K562 (cell line): ENCODE measurements at regions not wholly inside any gene's neighbourhood (a gene's known extent, or its start where the extent isn't known, plus 50 kb on each side); places are given as distances from the start of the nearest gene placed in this dataset.
A peak's percentile ranks its signal among the peaks of the same experiment; 100 is the strongest.

Source experiments
- ADNP ChIP-seq: fragments of 200-800 bp; sonication (Bioruptor generic); IDR thresholded peaks from 2 replicates; pipeline ENCODE4 v1.6.1; 2016; ENCODE audit warnings: missing genetic modification characterization, missing compliant biosample characterization
- ARID3A ChIP-seq: IDR thresholded peaks from 2 replicates; pipeline ENCODE4 v1.6.1; 2012; ENCODE audit warnings: low read depth, low read length, improper control_type of control experiment, borderline replicate concordance
- ATF1 ChIP-seq, 2 experiments: fragments of 450-650 bp in 1 of 2; IDR thresholded peaks; 2 replicates each; pipeline ENCODE4 v1.6.1; 2016; ENCODE audit warnings: missing compliant biosample characterization in 1 of 2, missing genetic modification characterization in 1 of 2
- ATF2 ChIP-seq: sonication (generic); formaldehyde crosslinking; IDR thresholded peaks from 2 replicates; pipeline ENCODE4 v1.8.1; 2022; ENCODE audit warnings: missing genetic modification reagents
- ATF7 ChIP-seq: fragments of 450-650 bp; IDR thresholded peaks from 2 replicates; pipeline ENCODE4 v1.7.1; 2014; ENCODE audit warnings: mild to moderate bottlenecking, moderate library complexity
- CREB5 ChIP-seq: fragments of 250-450 bp; sonication (Bioruptor Pico); IDR thresholded peaks from 2 replicates; pipeline ENCODE4 v1.5.0; 2020; ENCODE audit warnings: mild to moderate bottlenecking
- CTCF ChIP-seq, 3 experiments: IDR thresholded peaks in 2 of 3; conservative IDR thresholded peaks in 1 of 3; 2 replicates each; pipeline ENCODE4 v1.5.1; 2011 to 2012; ENCODE audit warnings: low read length in 3 of 3, mild to moderate bottlenecking in 3 of 3, control low read depth in 2 of 3, improper control_type of control experiment in 1 of 3, inconsistent platforms in 1 of 3, low read depth in 1 of 3, mixed read lengths in 1 of 3, moderate library complexity in 1 of 3; ENCODE audit not compliant: insufficient read depth in 2 of 3
- HMGN3 ChIP-seq: IDR thresholded peaks from 2 replicates; pipeline ENCODE4 v1.6.1; 2011; ENCODE audit warnings: borderline replicate concordance, low read depth, mild to moderate bottlenecking, mixed read lengths, low read length; ENCODE audit not compliant: insufficient read length; ENCODE audit errors: extremely low read depth
- HNRNPL ChIP-seq: fragments of 200-400 bp; formaldehyde crosslinking; IDR thresholded peaks from 2 replicates; pipeline ENCODE4 v1.6.1; 2017; ENCODE audit warnings: low read depth, mild to moderate bottlenecking, low read length
- IFI16 ChIP-seq: fragments of 250-450 bp; sonication (Bioruptor Pico); IDR thresholded peaks from 2 replicates; pipeline ENCODE4 v2.1.2; 2022; ENCODE audit warnings: mild to moderate bottlenecking, inconsistent platforms
- MAX ChIP-seq: sonication (generic); formaldehyde crosslinking; IDR thresholded peaks from 2 replicates; pipeline ENCODE4 v1.9.0; 2022; ENCODE audit warnings: mild to moderate bottlenecking, missing genetic modification reagents
- MYC ChIP-seq, 2 experiments: fragments of 250-450 bp in 1 of 2; sonication (Bioruptor Pico) in 1 of 2; IDR thresholded peaks; 2 replicates each; pipeline versions ENCODE4 v1.5.1 to v1.6.1; 2012 to 2021; ENCODE audit warnings: low read depth in 2 of 2, borderline replicate concordance in 1 of 2, improper control_type of control experiment in 1 of 2, low read length in 1 of 2, mild to moderate bottlenecking in 1 of 2, moderate library complexity in 1 of 2
- NR3C1 ChIP-seq: sonication (generic); formaldehyde crosslinking; IDR thresholded peaks from 2 replicates; pipeline ENCODE4 v1.8.1; 2022; ENCODE audit warnings: missing genetic modification reagents
- RCOR1 ChIP-seq, 2 experiments: IDR thresholded peaks; 2 replicates each; pipeline ENCODE4 v1.6.1; 2012; ENCODE audit warnings: low read depth in 2 of 2, low read length in 2 of 2, borderline replicate concordance in 1 of 2, improper control_type of control experiment in 1 of 2
- SIN3A ChIP-seq, 2 experiments: fragments of 150-350 bp in 1 of 2; IDR thresholded peaks; 2 replicates each; pipeline ENCODE4 v1.6.1; 2011 to 2016; ENCODE audit warnings: borderline replicate concordance in 2 of 2, low read depth in 2 of 2, low read length in 2 of 2, mild to moderate bottlenecking in 2 of 2, moderate library complexity in 2 of 2; ENCODE audit not compliant: control insufficient read depth in 1 of 2
- TSC22D4 ChIP-seq: fragments of 450-650 bp; IDR thresholded peaks from 2 replicates; pipeline ENCODE4 v1.6.1; 2016; ENCODE audit warnings: missing genetic modification characterization, missing biosample characterization, control low read depth
- ZNF3 ChIP-seq: fragments of 250-450 bp; sonication (Bioruptor Pico); IDR thresholded peaks from 2 replicates; pipeline ENCODE4 v1.5.0; 2021; ENCODE audit warnings: mild to moderate bottlenecking, moderate library complexity
- ZNF398 ChIP-seq: fragments of 250-450 bp; sonication (Bioruptor Pico); IDR thresholded peaks from 2 replicates; pipeline ENCODE4 v1.8.0; 2021; ENCODE audit warnings: moderate library complexity, mild to moderate bottlenecking, inconsistent platforms
- ZNF445 ChIP-seq: fragments of 250-450 bp; sonication (Bioruptor Pico); IDR thresholded peaks from 2 replicates; pipeline ENCODE4 v1.4.0; 2020; ENCODE audit warnings: low read depth, mild to moderate bottlenecking, moderate library complexity

- no peak for TF ChIP-seq ZNF3
- no peak for TF ChIP-seq ZNF398
- no peak for TF ChIP-seq ATF1 (CRISPR knock-in tag; IDR thresholded peaks at IDR 0.05)
- peak; percentile 43; the same call in 1 of the 2 replicates for TF ChIP-seq ATF1 (tag; IDR thresholded peaks at IDR 0.05)
- TF ChIP-seq CREB5 (CRISPR knock-in tag): no peak
- TF ChIP-seq ARID3A: peak; percentile 16; the same call in 1 of the 2 replicates
- no peak for TF ChIP-seq NR3C1 (CRISPR knock-in tag)
- TF ChIP-seq ADNP (tag): no peak
- no peak for TF ChIP-seq ATF2 (CRISPR knock-in tag)
- TF ChIP-seq HMGN3: no peak
- TF ChIP-seq RCOR1 (IDR thresholded peaks at IDR 0.05; ENCODE audit: borderline replicate concordance in 1 of 2, low read depth in 2 of 2, low read length in 2 of 2): peak; percentile 30 to 73; a peak in 3 of 4 replicates
- TF ChIP-seq MAX (CRISPR knock-in tag): no peak
- no peak for TF ChIP-seq MYC (IDR thresholded peaks at IDR 0.05; ENCODE audit: low read depth, low read length)
- no peak for TF ChIP-seq MYC (CRISPR knock-in tag; IDR thresholded peaks at IDR 0.05; ENCODE audit: borderline replicate concordance, low read depth)
- TF ChIP-seq IFI16 (CRISPR knock-in tag): no peak
- TF ChIP-seq CTCF (IDR thresholded peaks at IDR 0.05 in 2 of 3, conservative IDR thresholded peaks at IDR 0.05 in 1 of 3; ENCODE audit: insufficient read depth in 2 of 3, low read depth in 1 of 3, low read length in 3 of 3): no peak
- no peak for TF ChIP-seq TSC22D4
- no peak for TF ChIP-seq SIN3A (IDR thresholded peaks at IDR 0.05; ENCODE audit: borderline replicate concordance in 2 of 2, control insufficient read depth in 1 of 2, low read depth in 2 of 2, low read length in 2 of 2)
- no peak for TF ChIP-seq HNRNPL
- TF ChIP-seq ZNF445 (CRISPR knock-in tag): no peak
- no peak for TF ChIP-seq ATF7
These were observed 388.1 kb upstream of the SPRED2 start (continued) for GRCh38 chr2:65820454-65820853.
